ENCODE measurements at regions not wholly inside any gene's neighbourhood (a gene's known extent, or its start where the extent isn't known, plus 50 kb on each side); places are given as distances from the start of the nearest gene placed in this dataset.

- peak; percentile 47 for DNase-seq
- TF ChIP-seq POLR2A (IDR thresholded peaks at IDR 0.05; ENCODE audit: low read length) (no peak), GATA1 (IDR thresholded peaks at IDR 0.05; ENCODE audit: low read depth, low read length) (no peak)
These were observed 100.1 kb upstream of the SLC2A1 start for GRCh38 chr1:43058545-43059360.

- no peak for TF ChIP-seq GATA1 (IDR thresholded peaks at IDR 0.05; ENCODE audit: low read depth, low read length)
- no peak for TF ChIP-seq POLR2A (IDR thresholded peaks at IDR 0.05; ENCODE audit: low read length)
- no peak for DNase-seq
These were observed 99.4 kb upstream of the SLC2A1 start for GRCh38 chr1:43058056-43058455.

GRCh38 chr1:43057567-43057966 is 98.9 kb upstream of the SLC2A1 start:
- no peak for TF ChIP-seq GATA1 (IDR thresholded peaks at IDR 0.05; ENCODE audit: low read depth, low read length)
- no peak for TF ChIP-seq POLR2A (IDR thresholded peaks at IDR 0.05; ENCODE audit: low read length)
- no peak for DNase-seq

GRCh38 chr1:43056981-43057391 is 98.3 kb upstream of the SLC2A1 start:
- no peak for TF ChIP-seq POLR2A (IDR thresholded peaks at IDR 0.05; ENCODE audit: low read length)
- no peak for TF ChIP-seq GATA1 (IDR thresholded peaks at IDR 0.05; ENCODE audit: low read depth, low read length)
- no peak for DNase-seq

- TF ChIP-seq GATA1 (IDR thresholded peaks at IDR 0.05; ENCODE audit: low read depth, low read length) (no peak), POLR2A (IDR thresholded peaks at IDR 0.05; ENCODE audit: low read length) (no peak)
These were observed 97.8 kb upstream of the SLC2A1 start for GRCh38 chr1:43056460-43056859.

GRCh38 chr1:43054961-43055360 is 96.3 kb upstream of the SLC2A1 start:
- DNase-seq, result no peak
- TF ChIP-seq GATA1 (IDR thresholded peaks at IDR 0.05; ENCODE audit: low read depth, low read length) (no peak), POLR2A (IDR thresholded peaks at IDR 0.05; ENCODE audit: low read length) (no peak)

More at GRCh38 chr1:43056460-43056859, 97.8 kb upstream of the SLC2A1 start:
- DNase-seq, result no peak

GRCh38 chr1:43052786-43053439 is 94.2 kb upstream of the SLC2A1 start:
- no peak for DNase-seq
- no peak for TF ChIP-seq GATA1 (IDR thresholded peaks at IDR 0.05; ENCODE audit: low read depth, low read length)
- TF ChIP-seq POLR2A (IDR thresholded peaks at IDR 0.05; ENCODE audit: low read length), result no peak

GRCh38 chr1:43052322-43052721 is 93.7 kb upstream of the SLC2A1 start:
- DNase-seq, result no peak
- TF ChIP-seq POLR2A (IDR thresholded peaks at IDR 0.05; ENCODE audit: low read length), result no peak

- DNase-seq, result no peak
- TF ChIP-seq GATA1 (IDR thresholded peaks at IDR 0.05; ENCODE audit: low read depth, low read length) (no peak), POLR2A (IDR thresholded peaks at IDR 0.05; ENCODE audit: low read length) (no peak)
These were observed 90.8 kb upstream of the SLC2A1 start for GRCh38 chr1:43049481-43049880.

- no peak for TF ChIP-seq POLR2A (IDR thresholded peaks at IDR 0.05; ENCODE audit: low read length)
- no peak for TF ChIP-seq GATA1 (IDR thresholded peaks at IDR 0.05; ENCODE audit: low read depth, low read length)
- no peak for DNase-seq
These were observed 89.9 kb upstream of the SLC2A1 start for GRCh38 chr1:43048601-43049011.

- TF ChIP-seq GATA1 (IDR thresholded peaks at IDR 0.05; ENCODE audit: low read depth, low read length) (no peak), POLR2A (IDR thresholded peaks at IDR 0.05; ENCODE audit: low read length) (no peak)
- DNase-seq, result no peak
These were observed 88.5 kb upstream of the SLC2A1 start for GRCh38 chr1:43047135-43047534.

- TF ChIP-seq GATA1 (IDR thresholded peaks at IDR 0.05; ENCODE audit: low read depth, low read length), result no peak
- TF ChIP-seq POLR2A (IDR thresholded peaks at IDR 0.05; ENCODE audit: low read length), result no peak
- DNase-seq, result peak; percentile 49 to 74
These were observed 86.1 kb upstream of the SLC2A1 start for GRCh38 chr1:43044572-43045361.

GRCh38 chr1:43043695-43044094 is 85.0 kb upstream of the SLC2A1 start:
- TF ChIP-seq GATA1 (IDR thresholded peaks at IDR 0.05; ENCODE audit: low read depth, low read length) (no peak), POLR2A (IDR thresholded peaks at IDR 0.05; ENCODE audit: low read length) (no peak)
- no peak for DNase-seq
